HEK293 (cell line): ENCODE measurements at regions not wholly inside any gene's neighbourhood (a gene's known extent, or its start where the extent isn't known, plus 50 kb on each side); places are given as distances from the start of the nearest gene placed in this dataset.

Source experiments
- CTCF ChIA-PET: fragments of 350-600 bp; formaldehyde crosslinking; extraction: SDS; loops from one replicate; lab custom pipeline; 2021; ENCODE audit warnings: antibody characterized with exemption; lab: Yijun Ruan, JAX
- POLR2A ChIA-PET: fragments of 300-600 bp; formaldehyde crosslinking; extraction: SDS; loops from one replicate; lab custom pipeline; 2020; ENCODE audit warnings: antibody characterized with exemption, inconsistent platforms; lab: Yijun Ruan, JAX
- H3K27ac ChIP-seq: fragments of 200-500 bp; sonication (Bioruptor generic); 2 replicates; pipeline ENCODE4 v1.5.1; 2014; ENCODE audit warnings: low read depth, low read length, control low read depth, inconsistent platforms; ENCODE audit errors: extremely low read depth
- H3K36me3 ChIP-seq, 2 experiments: fragments of 200-500 bp in 1 of 2; sonication (Bioruptor generic) in 1 of 2; 1 replicate in 1 of 2; 2 replicates in 1 of 2; pipeline ENCODE4 v1.5.1; 2014 to 2017; ENCODE audit warnings: inconsistent platforms in 2 of 2, low read length in 2 of 2; ENCODE audit not compliant: control insufficient read depth in 2 of 2, insufficient read depth in 1 of 2
- H3K4me1 ChIP-seq: fragments of 200-500 bp; sonication (Bioruptor generic); 2 replicates; pipeline ENCODE4 v1.5.1; 2014; ENCODE audit warnings: mild to moderate bottlenecking, low read length, inconsistent platforms; ENCODE audit not compliant: control insufficient read depth, insufficient read depth
- H3K4me3 ChIP-seq: 2 replicates; pipeline ENCODE4 v1.5.1; 2011; ENCODE audit warnings: low read depth, mild to moderate bottlenecking, control low read depth, low read length, moderate library complexity
- H3K9me3 ChIP-seq: fragments of 200-500 bp; sonication (Bioruptor generic); 2 replicates; pipeline ENCODE4 v1.5.1; 2014; ENCODE audit warnings: low read depth, low read length, inconsistent platforms; ENCODE audit not compliant: control insufficient read depth, insufficient read depth
- HOXD13 ChIP-seq: sonication (generic); formaldehyde crosslinking; IDR thresholded peaks from 2 replicates; pipeline ENCODE4 v1.8.0; 2022; ENCODE audit warnings: missing genetic modification reagents, borderline replicate concordance
- KLF17 ChIP-seq: fragments of 450-650 bp; formaldehyde crosslinking; IDR thresholded peaks from 2 replicates; pipeline ENCODE4 v1.5.1; 2016; ENCODE audit warnings: missing biosample characterization, missing genetic modification characterization
- PBX3 ChIP-seq: sonication (generic); formaldehyde crosslinking; IDR thresholded peaks from 2 replicates; pipeline ENCODE4 v1.8.1; 2022; ENCODE audit warnings: mild to moderate bottlenecking, moderate library complexity, missing genetic modification reagents
- SP7 ChIP-seq: fragments of 450-650 bp; formaldehyde crosslinking; IDR thresholded peaks from 2 replicates; pipeline ENCODE4 v1.5.1; 2016; ENCODE audit warnings: missing biosample characterization, missing genetic modification characterization
- ZBTB26 ChIP-seq: fragments of 450-650 bp; formaldehyde crosslinking; optimal IDR thresholded peaks from 2 replicates; pipeline ENCODE3; 2016; ENCODE audit warnings: missing biosample characterization, mild to moderate bottlenecking, missing genetic modification characterization
- ZBTB44 ChIP-seq: fragments of 450-650 bp; IDR thresholded peaks from 2 replicates; pipeline ENCODE4 v1.5.1; 2018; ENCODE audit warnings: missing biosample characterization, mild to moderate bottlenecking, missing genetic modification characterization
- ZBTB48 ChIP-seq: fragments of 450-650 bp; formaldehyde crosslinking; IDR thresholded peaks from 2 replicates; pipeline ENCODE4 v1.5.1; 2016; ENCODE audit warnings: missing biosample characterization, missing genetic modification characterization
- ZNF112 ChIP-seq: fragments of 450-650 bp; formaldehyde crosslinking; IDR thresholded peaks from 2 replicates; pipeline ENCODE4 v1.5.0; 2017; ENCODE audit warnings: missing biosample characterization, missing genetic modification characterization
- ZNF155 ChIP-seq: fragments of 450-650 bp; formaldehyde crosslinking; IDR thresholded peaks from 2 replicates; pipeline ENCODE4 v1.5.1; 2016; ENCODE audit warnings: missing biosample characterization, missing genetic modification characterization
- ZNF274 ChIP-seq, 2 experiments: fragments of 200-500 bp in 1 of 2; fragments of 450-650 bp in 1 of 2; sonication (Bioruptor generic) in 1 of 2; formaldehyde crosslinking in 1 of 2; IDR thresholded peaks; 2 replicates each; pipeline versions ENCODE4 v1.5.1 to v1.6.1; 2014 to 2016; ENCODE audit warnings: borderline replicate concordance in 1 of 2, inconsistent platforms in 1 of 2, low read length in 1 of 2, missing biosample characterization in 1 of 2, missing genetic modification characterization in 1 of 2
- ZNF280D ChIP-seq: fragments of 450-650 bp; formaldehyde crosslinking; IDR thresholded peaks from 2 replicates; pipeline ENCODE4 v1.5.1; 2016; ENCODE audit warnings: missing biosample characterization, missing genetic modification characterization
- ZNF416 ChIP-seq: fragments of 450-650 bp; formaldehyde crosslinking; IDR thresholded peaks from 2 replicates; pipeline ENCODE4 v1.5.1; 2016; ENCODE audit warnings: missing biosample characterization, missing genetic modification characterization
- ZNF488 ChIP-seq: fragments of 450-650 bp; formaldehyde crosslinking; IDR thresholded peaks from 2 replicates; pipeline ENCODE4 v1.5.1; 2016; ENCODE audit warnings: missing biosample characterization, missing genetic modification characterization
- ZNF76 ChIP-seq: fragments of 450-650 bp; formaldehyde crosslinking; IDR thresholded peaks from 2 replicates; pipeline ENCODE4; 2016; ENCODE audit warnings: low read depth, missing biosample characterization, missing genetic modification characterization, borderline replicate concordance
- ZSCAN5A ChIP-seq: fragments of 450-650 bp; formaldehyde crosslinking; IDR thresholded peaks from 2 replicates; pipeline ENCODE4 v1.5.1; 2016; ENCODE audit warnings: missing biosample characterization, missing genetic modification characterization

- CTCF ChIA-PET, result no interaction called here
- H3K36me3 ChIP-seq, result no peaks in the 10 kb centered on the region
- H3K9me3 ChIP-seq, result no peaks in the 10 kb centered on the region
- H3K27ac ChIP-seq, result no peak overlapping the region
- no peaks in the 10 kb centered on the region; the same call in 1 of the 2 replicates for H3K4me1 ChIP-seq
- TF ChIP-seq ZNF280D (tag by site-specific recombination) (no peak), ZNF488 (no peak), ZNF274 (IDR thresholded peaks at IDR 0.05; ENCODE audit: low read length) (no peak), ZNF274 (tag by site-specific recombination; IDR thresholded peaks at IDR 0.05; ENCODE audit: borderline replicate concordance) (no peak), KLF17 (tag by site-specific recombination) (no peak), PBX3 (CRISPR knock-in tag) (no peak)
- POLR2A ChIA-PET, result no interaction called here
- no peak overlapping the region for H3K4me3 ChIP-seq
Observed at GRCh38 chr18:78601923-78602322, 377.7 kb upstream of the SALL3 start.

GRCh38 chr18:78602430-78602829 lies 377.2 kb upstream of the SALL3 start:
- H3K4me1 ChIP-seq, result no peaks in the 10 kb centered on the region
- H3K27ac ChIP-seq, result no peak overlapping the region
- TF ChIP-seq ZNF112 (no peak), HOXD13 (CRISPR knock-in tag) (no peak), ZBTB44 (no peak), ZSCAN5A (tag by site-specific recombination) (no peak), SP7 (tag by site-specific recombination) (no peak), ZBTB26 (tag by site-specific recombination) (no peak), ZBTB48 (tag by site-specific recombination) (no peak), ZNF416 (no peak), ZNF76 (tag by site-specific recombination) (no peak), ZNF155 (tag by site-specific recombination) (no peak)
- TF ChIP-seq, all 188 proteins: peak for 0
- no peaks in the 10 kb centered on the region for H3K9me3 ChIP-seq
- no peaks in the 10 kb centered on the region for H3K36me3 ChIP-seq
- CTCF ChIA-PET, result no interaction called here
- POLR2A ChIA-PET, result no interaction called here
- no peak overlapping the region for H3K4me3 ChIP-seq
